GM21390 (cell line): ENCODE measurements at regions not wholly inside any gene's neighbourhood (a gene's known extent, or its start where the extent isn't known, plus 50 kb on each side); places are given as distances from the start of the nearest gene placed in this dataset.

Source experiments
- ATAC-seq: cut with Tn5 transposase; IDR thresholded peaks from one replicate; pipeline ENCODE4 v1.9.1; 2021; ENCODE audit not compliant: unreplicated experiment

DNA sequence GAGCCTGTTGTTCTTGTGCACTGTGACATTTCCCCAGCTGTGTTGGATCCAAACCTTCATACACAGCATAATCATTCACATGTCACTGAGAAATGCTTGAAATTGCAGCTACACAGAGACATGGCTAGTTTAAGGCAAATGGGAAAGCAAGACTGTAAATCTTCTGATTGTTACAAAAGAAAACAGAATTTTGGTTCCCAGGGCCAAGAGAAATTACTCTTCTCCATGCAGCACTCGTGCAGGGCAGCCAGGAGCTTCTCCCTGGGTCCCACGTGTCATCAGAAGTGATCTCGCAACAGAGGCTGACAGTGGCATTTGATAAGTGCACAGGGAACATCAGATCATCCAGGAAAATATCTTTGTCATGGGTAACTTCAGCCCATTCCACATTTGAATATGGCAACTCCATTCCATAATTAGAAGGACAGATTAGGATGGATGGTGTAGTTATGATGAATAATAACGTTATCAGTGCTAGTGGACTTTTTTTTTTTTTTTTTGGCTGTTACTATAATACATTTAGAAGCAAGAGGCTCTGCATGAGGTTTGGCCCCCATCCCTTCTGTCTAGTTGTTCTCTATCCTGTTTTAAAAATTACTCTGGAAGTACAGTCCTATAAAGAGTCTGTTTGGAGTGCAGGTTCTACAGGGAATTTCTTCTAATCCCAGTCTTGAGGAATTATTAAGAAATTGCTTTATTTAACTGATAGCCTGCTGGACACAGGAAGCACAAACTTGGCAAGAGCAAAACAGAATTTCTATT is 571.0 kb upstream of the NOX3 start:
- no peak for ATAC-seq

DNA sequence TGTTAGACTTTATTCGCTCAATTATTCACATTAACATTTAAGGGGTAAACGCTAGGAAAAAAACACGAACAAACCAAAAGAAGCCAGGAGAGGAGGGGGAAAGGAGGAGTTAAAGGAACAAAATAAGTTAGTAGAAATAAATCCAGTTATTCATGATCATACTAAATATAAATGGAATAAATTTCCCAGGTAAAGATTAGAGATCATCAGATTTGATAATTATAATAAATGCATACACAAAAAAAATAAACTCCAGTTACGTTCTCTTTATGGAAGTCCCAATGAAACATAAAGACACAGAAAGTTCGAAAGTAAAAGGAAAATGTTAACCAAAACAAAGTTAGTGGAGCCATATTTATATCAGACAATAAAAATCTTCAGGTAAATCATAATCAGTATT is 568.7 kb upstream of the NOX3 start:
- no peak for ATAC-seq

DNA sequence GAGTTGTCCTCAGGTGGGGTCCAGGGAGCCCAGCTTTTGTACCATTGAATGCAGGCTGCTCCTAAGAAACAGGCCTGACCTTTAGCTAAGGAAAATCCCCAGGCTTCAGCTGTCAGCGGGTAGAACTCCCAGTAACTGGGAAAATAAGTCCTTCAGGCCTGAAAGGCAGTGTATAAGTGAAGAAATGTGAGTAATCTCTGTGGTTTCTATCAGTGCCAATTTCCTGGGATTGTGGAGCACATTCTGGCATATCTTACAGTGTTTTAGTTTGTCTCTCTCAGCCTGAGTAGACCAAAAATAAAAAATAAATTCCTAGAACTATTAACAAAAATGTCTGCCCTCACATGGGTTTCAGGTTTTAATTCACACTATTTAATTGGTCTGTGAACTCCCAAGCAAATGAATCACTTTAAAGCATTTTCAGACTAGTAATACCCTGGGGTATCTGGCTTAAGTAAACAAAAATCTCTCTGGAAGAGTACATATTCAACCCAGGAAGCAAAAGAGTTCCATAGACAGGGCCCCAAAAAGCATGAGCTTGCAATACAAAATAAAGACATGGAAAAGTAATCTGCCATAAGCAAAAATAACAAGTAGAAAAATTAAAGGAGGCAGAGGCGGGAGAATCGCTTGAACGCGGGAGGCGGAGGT is 566.2 kb upstream of the NOX3 start:
- no peak for ATAC-seq

DNA sequence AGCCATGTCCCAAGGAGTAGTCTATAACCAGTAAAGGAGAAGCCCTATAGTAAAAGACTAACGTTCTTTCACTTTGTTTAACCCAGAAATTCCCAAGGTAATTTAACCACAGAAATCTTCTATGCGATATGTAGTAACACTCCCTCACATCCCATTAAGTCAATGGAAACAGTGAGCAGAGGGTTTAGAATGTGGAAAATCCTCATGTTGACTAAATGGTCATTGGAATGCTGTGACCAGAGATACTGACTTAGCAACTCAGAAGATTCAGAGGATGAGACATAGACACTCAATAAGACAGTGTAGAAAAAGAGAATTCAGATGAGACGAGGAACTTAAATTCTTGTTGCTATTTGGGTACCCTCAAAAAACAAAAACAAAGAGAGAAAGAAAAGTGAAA is 562.2 kb upstream of the NOX3 start:
- ATAC-seq: no peak

DNA sequence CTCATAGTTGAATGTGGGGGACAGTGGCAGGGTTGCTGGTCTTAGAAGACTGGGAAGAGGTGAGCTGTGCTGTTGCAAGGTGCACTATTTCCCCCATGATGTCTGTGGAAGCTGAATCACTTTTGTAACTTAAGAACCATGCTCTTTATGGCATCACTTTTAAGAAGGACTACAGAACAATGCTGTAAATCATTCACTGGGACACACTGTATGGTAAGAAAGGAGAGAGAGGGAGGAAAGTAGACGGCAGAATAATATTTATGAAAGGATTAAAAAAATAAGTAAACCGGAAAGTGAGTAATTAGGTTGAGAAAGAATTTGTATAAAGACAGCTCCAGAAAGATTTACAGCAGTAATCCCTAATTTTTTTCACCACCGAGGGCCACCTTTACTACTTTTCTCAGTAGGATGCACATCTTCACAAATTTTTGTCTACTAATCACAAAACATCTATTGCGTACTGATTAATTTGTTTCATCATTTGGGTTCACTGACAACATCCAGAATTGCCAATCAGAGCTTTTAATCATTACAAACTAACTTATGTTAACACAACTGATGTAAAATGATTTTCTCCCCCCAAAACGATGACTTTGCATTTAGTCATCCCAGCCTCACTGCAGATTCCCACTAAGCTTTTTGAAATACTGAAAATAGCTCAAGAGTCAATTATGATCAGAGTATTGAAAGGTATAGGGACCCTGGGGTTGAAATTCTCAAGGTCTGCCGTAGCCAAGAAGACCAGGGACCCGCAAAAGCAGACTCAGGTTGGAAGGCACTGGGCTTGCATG is 560.7 kb upstream of the NOX3 start:
- no peak for ATAC-seq

DNA sequence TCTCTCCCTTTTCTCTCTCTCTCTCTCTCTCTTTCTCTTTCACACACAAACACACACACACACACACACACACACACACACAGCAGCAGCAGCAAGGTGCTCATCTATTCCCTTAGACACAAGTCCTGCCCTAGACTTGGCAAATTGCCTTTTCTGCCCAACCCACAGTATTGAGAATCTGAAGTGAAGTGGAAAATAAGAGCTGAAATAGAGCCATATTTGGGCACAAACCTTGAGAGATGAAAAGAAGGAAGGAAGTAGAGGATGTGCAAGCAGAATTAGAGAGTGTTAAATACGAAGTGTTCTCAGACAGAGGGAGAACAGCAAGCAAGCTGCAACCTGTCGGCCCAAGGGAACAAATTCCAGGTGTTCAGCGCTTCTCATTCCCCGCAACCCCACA is 557.5 kb upstream of the NOX3 start:
- no peak for ATAC-seq

DNA sequence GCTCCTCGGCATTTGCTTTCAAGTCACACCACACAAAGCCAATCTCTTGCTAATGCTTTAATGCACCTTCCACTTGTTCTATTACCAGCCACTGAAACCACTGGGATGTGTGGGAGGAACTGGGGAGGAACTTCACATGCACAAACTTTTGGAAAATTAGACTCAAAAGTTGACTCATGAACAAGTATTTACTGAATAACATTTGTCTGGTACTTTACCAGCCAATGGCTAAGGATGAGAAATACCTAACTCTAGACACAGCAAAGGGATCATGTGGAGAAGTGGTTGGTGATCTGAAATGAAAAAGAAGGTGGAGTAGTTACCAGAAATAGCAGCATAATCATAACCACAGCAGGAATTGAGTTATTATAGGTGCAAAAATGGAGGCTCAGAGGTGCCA is 554.0 kb upstream of the NOX3 start:
- ATAC-seq: no peak

DNA sequence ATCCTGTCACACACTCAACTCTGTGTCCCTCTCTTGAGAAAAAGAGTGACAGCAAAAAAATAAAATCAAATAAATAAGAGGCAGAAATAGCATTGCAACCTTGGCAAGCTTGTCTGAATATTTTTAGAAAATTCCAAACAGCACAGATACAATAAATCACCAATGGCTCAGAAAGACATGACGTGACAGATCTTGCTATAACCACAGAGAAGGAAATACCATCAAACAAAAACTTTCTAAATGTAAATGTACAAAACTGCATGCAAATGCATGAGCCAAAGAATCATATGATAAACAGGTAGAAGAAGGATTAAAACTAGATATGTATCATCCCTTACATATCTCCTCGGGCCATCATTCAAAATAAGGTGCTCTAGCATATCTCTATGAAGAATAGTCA is 549.2 kb upstream of the NOX3 start:
- ATAC-seq: no peak

DNA sequence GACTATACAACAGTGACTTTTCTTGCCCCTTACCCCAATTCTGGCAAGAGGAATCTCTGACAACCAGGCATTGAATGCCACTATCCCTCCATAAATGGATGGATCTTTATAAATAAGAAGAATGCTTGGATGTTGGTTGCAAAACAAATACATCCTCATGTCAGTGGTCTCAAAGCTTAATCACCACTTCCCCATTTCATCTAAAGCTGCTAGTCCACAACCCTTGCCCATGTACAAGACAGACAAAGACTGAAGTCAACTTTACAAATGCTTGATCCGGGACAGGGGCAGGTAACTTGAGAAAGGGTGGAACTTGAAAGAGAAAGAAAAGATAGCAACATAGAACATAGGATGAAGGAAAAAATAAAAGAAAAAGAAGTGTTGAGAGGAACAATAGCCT is 540.5 kb upstream of the NOX3 start:
- no peak for ATAC-seq

DNA sequence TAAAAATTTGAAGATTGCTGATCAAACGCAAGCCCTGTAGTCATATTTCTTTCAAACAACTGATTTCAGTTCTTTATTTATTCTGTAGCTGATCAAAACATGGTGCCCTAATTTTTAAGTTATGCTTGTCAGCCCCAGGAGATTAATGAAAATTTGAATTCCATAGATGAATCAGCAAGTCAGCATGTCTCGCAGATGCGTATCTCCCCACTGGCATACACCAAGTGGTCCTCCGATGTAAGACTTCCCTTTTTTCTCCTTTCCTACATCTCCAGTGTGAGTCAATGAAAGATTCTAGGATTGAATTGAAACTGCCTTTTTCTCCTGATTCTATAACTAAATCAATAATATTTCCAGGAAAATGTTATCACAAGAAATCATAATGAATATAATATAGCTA is 539.6 kb upstream of the NOX3 start:
- no peak for ATAC-seq

DNA sequence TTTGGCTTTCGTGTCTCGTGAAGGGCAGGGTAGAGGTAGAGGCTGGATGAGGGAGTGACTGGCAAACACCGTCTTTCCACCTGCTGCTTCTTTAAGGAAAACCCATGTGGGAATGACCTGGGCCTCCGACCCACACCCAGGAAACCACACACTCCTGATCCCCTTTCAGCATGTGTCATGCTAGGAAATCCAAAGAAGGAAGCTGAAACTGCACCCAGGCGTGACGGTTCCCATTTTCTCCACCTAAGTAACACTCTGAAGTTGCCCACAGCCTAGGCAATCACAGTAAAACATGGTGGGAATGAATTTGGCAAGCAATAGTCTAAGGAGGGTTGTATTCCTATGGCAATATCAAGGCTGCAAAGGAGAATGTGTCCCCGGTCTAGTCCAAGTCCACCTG is 538.4 kb upstream of the NOX3 start:
- ATAC-seq: no peak

DNA sequence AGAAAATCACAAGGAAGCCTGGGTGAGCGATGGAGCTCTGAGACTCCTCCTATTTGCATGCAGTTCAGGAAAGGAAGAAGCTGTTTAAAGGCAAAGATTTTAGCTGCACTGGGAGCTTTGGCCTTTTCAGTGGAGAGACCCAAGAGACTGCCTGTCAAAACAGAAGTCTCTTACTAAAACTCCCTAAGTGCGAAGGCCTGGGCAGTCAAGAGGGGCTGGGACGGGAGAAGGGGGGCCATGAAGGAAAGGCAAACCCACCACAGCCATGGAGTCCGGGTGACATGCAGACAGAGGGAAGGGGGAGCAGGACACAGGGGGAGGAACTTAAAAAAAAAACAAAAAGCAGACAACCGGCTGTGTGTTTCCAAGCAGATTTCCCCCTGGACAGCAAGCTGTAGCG is 537.6 kb upstream of the NOX3 start:
- ATAC-seq: no peak

DNA sequence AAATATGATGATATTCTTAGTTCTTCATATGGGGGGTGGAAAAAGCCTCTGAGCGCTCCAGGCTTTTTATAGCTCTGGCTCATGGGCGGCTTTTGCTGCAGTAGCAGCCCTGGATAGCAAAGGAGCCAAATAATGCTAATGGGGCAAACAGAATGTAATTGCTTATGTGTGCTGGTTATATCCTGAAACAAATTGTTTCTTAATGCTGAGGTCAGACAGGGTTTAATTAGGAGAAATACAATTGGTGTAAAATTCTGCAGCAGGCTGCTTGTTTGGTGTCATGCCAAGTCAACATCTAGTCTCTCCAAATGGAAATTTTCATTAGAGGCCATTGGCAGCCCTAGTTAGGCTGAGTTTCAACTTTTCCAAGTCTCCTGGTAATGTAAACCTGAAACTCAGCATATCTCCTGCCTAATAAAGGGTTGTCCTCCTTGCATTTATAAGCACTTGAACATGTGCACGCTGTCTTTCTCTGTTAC is 530.1 kb upstream of the NOX3 start:
- ATAC-seq: no peak

DNA sequence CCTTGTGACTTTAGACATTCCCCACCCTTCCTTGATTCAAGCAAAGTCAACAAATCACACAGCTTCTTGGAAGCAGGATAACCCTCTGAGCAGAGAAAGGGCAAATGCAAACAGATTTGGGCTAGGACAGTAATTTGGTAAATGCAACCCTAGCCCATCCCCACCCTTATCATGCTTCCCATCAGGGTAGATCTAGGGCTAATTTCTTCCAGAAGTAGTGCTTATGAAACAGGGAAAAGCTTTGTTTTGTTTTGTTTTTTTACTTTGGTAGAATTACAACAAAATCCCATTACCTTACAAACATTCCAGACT is 525.1 kb upstream of the NOX3 start:
- no peak for ATAC-seq

DNA sequence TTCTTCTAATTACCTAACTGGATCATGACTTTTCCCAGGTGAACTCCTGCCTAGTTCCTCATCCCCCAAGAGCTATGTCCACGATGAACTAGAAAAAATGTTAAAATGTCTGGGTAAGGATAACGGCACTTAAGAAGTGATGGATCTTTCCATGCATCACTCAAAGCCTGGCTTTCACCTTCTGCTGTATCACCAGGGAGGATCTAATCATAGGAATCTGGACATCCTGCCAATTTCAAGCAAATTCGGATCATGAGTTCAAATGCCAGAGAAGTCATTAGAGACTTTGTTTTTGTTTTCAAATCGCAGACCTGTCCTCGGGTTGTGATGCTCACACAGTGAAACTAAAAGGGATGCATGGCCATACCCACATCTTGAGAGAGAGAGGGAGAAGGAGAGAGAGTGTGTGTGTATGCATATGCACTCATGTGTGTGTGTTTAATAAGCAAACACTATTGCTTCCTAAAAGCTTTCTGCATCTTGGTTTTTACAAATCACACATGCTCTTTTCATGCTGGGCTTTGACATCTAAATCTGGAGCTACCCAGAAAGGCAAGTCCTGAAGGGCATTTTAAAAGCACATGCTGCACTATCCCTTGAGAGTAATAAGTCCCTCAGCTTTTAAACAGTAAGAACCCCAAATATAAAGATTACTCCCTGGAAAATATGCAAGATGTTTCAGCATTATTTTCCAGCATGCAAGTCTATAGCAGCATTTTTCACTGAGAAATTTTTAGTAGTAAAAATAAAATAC is 524.6 kb upstream of the NOX3 start:
- ATAC-seq: no peak

DNA sequence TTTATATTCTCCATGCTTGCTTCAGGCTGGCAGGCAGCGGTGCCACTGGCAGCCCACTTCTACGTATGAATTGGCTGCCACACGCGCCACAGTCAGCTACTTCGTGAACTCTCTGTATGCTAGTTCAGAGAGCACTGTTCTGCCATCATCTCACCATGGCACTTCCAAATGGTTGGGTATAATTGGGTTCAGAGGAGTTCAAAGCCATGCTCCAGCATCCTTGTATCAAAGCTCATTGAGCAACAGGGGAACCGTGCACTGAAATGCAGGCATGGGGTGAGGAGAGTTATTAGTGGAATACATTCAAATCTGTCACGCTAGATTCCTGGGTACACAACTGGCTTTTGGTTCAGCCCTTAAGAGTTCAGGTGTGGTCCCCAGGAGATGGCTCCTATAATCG is 519.9 kb upstream of the NOX3 start:
- ATAC-seq: no peak

DNA sequence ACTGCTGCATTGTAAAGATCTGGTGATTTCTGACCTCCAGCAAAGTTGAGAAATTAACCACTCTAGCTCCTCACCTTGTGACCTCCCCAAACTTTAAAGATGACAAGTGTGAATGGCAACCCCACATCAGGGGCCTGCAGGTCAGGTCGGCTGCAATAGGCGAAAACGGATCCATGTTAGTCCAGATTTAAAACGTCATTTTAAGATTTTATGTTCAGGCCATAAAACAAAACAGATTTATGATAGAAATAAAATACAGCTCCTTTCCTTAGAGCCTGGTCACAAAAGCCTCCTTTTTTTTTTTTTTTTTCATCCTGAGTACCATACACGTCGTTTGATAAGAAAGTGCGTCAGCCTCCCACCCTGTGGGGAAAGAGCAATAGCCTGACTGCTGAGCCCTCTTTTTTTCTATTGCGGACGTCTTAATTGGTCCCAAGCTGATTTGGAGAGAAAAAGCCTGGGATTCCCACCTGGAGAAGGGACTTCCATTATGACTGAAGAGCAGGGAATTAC is 519.2 kb upstream of the NOX3 start:
- no peak for ATAC-seq

DNA sequence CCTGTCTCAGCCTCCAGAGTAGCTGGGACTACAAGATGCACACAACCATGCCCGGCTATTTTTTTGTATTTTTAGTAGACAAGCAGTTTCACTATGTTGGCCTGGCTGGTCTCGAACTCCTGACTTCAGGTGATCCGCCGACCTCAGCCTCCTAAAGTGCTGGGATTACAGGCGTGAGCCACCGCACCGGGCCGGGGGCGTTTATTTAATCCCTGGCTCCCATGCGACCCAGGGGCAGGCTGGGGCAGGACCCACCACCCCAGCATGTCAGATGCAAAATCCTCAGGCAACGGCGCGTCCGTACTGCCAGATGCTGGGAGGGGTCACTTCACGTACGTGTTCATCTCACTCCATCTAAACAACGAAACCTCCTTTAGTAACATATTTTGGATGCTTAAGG is 518.7 kb upstream of the NOX3 start:
- ATAC-seq: no peak

DNA sequence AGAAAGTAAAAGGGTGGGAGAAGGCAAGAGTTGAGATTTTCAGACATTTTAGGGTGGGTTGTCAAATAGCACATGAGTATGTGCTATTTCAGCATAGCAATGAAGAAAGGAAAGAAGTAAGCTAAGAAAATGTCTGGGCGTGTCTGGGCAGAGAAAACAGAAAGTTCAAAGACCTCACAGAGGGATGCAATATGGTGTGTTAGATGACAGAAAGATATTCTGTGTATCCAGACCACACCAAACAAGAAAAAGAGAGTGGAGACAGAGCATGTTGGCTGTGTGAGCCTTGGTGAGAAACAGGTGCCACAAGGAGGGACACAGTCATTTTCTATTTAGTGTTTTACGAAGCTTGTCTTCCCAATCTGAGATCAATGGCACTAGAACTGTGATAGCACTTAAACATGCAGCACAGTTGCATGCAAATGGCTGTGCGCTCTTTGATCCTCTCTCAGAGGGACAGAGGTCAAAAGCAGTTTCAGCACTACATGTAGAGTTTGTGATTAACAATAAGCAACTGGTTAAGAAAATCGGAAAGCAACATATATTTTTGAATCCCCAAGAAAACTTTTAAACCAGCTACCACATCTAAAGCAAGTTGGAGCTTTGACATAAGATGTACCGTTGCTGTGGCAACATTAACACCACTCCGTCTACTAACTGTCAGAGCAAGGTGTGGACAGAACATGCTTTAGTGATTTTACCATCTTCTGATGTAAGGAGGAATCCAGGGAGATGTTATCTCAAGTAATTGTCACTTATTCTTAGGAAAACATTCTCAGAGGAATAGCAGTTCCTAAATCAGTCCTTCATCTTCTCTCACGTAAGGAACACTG is 515.5 kb upstream of the NOX3 start:
- ATAC-seq: no peak

DNA sequence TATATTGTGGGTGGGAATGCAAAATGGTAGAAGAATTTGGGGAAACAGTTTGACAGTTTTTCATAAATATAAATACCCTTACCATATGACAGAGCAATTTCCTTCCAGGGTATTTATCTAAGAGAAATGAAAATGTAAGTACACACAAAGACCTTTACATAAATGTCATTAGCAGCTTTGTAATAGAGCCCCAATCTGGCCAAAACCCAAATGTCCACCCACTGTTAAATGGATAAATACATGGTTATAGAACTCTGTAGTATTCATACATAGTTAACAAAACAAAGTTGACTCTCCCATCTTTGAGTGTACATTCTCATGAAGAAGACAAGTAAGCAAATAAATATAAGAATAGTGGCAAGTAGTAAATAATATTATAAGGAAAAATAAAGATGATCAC is 514.8 kb upstream of the NOX3 start:
- no peak for ATAC-seq
